Fibroblast of peridontal ligament (primary cell): ENCODE measurements at regions not wholly inside any gene's neighbourhood (a gene's known extent, or its start where the extent isn't known, plus 50 kb on each side); places are given as distances from the start of the nearest gene placed in this dataset.

Source experiments
- DNase-seq: peaks from one replicate; pipeline ENCODE4 v3.0.0-alpha.2; 2010; ENCODE audit errors: extremely low read depth

DNA sequence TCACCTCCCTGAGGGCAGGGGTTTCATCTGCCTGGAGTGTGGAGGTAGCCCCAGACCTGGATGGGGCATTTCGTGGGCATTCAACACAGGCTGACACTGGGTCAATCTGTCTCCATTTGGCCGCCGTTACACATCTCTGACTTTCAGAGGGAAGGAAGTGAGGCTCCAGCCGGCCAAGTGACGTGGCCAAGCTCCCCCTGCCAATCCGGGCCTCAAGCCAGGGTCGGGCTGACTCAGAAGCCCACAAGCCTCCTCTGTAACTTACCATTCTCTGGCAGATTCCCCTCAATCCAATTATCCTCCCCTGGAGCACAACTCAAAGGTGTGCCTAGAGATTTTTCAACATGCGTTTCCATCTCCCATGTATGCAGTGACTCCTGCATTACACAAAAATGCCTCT lies 227.6 kb downstream of the KLF13 start:
- peak; percentile 91 for DNase-seq

DNA sequence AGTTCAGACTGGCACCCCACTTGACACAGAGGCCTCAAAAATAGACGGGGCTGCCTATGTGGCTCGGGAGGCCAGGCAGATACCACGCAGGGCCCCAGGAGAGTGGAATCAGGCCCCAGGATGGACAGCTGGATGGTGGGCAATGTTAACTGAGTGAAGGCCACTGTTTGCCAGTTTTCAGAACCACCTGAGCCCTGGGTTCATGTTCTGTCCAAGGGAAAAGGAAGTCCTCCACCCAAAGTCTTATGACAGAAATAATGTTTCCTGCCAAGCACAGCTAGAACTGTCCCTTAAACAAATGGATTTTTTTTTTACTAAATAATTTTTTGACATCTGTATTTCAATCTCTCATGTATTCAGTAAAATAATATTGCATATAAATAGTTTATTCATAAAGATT lies 228.4 kb downstream of the KLF13 start:
- no peak for DNase-seq

DNA sequence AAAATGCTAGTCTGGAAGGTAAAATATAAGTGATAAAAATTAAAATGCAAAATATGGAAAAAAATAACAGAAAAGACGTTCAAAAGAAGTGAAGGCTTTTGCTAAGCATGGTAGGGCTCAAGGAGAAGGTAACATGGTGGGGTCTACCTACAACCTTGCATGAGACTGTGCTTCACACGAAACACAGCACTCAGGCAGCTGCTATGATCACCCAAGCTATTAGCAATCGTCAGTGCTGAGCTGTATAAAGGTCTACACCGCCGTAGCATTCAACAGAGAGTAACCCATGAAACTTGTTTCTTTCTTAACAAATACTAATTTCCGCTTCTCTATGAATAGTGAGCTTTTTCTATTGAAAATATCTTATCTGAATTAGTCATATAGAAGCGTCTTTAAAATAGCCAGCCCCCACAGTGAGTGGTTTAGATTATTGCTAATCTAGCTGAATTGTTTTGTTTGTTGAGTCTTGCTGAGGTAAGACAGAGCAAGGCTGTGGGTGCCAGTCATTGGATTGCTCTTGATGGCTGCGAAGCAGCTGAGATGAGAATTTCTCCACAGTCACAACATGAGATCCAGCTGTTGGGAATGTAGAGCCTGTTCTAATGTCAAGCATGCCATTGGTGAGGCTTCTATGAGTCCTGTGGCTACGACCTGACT lies 230.0 kb downstream of the KLF13 start:
- no peak for DNase-seq

DNA sequence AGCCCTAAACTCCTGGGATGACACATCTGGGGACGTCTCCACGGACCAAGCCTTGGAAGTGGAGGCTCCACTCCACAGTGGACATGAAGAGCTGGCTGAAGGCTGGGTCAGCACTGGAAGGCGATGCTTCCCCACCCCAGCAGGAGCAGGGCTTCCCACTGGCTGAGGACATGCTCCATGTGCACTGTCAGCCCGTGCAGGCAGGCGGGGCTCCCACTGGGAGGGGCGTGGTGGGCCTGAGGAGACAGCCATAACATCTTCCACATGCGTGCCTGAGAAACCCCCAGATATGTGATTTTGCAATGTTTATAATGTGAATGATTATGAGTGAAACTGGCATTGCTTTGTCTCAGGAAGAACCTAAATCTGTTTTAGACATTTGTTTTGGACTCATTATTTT lies 231.3 kb downstream of the KLF13 start:
- no peak for DNase-seq

DNA sequence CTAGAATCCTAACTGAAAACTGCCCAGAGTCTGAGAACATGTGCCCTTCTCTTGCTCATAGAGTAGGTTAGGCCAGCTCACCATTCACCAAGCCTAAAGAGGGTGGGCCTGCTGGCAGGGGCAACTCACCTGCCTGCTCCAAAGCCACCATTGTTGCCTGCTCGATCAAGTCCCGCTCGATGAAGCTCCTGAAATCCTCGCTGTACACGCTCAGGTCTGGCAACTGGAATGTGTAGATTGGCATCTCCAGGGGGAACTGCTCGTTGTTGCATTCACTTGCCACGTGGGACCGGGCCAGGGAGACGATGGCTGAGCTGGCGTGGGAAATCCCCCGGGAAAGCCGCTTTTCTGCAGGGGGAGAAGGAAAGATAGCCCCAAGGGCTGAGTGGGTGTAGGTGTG lies 232.2 kb downstream of the KLF13 start:
- no peak for DNase-seq

DNA sequence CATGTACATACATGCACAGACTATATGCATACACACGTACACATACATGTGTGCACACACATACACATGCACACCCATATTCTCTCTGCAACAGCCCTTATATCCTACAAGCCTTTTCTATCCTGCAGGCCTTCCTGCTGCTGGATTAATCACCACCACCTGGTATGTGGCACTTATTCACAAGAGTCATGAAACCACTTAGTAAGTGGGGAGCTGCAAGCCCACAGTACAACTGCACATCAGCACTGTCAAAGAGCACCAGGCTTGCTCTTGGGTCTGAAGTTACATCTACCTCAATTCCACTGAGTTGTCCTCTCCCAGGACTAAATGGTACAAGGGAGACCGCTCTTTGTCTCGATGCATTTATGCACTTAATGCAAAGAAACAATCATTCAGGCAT lies 233.2 kb downstream of the KLF13 start:
- DNase-seq = no peak

DNA sequence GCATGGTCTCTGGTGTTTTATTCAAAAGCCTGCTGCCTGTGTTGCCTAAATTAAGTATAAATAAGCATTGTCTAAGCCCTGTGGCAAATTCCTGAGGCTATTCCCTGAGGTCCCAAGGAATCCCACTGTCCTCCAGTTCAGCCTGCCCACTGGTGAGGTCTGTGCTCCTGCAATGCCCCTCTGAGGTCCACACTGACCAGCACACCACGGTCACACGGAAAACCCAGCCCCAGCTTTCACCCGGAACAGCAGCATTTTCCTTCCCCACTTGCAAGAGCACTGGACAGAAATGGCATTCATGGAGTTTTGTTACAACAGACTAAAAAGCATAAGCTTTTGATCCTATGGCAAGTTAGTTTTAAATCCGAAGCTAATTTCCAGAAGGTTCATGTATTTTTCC lies 234.0 kb downstream of the KLF13 start:
- no peak for DNase-seq

DNA sequence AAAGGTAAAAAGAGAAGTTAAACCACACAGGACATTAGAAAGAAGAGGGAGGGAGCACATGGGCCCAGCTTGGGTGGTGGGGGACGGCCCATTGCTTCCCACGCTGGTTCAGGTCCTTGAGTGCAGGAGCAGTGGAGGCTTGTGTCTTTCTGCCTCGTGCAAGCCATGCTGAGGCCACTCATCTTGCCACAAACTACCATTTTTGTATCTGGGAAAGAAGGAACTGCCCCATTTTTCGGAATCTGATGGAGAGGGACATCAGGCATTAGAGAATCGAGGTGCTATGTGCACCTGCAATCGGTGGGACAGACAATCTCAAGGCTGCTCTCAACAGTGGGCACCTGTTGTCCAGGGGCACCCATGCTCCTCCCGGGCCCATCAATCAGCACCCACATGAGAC lies 234.5 kb downstream of the KLF13 start:
- DNase-seq = no peak

DNA sequence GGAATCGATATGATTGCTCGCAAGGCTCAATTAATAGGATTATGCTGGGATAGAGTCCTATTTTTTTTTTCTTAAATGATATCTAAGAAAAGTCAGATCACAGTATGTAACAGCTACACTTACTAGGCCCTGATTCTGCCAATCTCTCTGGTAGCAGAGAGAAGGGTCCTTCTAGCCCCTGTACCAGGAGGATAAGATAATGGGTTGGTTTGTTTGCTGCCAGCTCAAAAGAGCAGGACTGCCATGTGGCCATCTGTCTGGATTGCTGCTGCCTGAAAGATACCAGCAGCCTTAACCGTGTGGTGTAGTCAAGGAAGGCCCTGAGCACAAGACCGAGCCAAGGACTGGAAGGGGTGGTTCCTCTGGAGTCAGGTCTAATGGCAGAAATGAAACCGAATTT lies 236.4 kb downstream of the KLF13 start:
- DNase-seq = no peak

DNA sequence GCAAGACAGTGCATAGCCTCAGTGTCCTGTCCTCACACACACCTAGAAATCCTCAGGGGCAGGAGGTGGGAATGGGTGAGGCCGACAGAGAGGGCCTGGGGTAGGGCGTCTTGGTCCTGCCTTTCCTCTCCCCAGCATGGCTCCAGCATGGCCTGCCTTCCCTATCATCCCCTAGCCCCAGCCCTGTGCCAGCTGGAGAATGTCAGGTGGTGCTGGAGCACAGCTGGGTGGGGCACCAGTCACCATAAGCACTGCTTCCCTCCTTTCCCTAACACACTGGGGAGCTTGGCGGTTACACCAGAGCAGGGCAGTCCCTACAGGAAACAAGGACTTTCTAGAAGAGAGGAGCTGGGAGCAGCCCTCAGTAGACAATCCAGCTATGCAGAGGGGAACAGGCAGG lies 236.8 kb downstream of the KLF13 start:
- DNase-seq = no peak

DNA sequence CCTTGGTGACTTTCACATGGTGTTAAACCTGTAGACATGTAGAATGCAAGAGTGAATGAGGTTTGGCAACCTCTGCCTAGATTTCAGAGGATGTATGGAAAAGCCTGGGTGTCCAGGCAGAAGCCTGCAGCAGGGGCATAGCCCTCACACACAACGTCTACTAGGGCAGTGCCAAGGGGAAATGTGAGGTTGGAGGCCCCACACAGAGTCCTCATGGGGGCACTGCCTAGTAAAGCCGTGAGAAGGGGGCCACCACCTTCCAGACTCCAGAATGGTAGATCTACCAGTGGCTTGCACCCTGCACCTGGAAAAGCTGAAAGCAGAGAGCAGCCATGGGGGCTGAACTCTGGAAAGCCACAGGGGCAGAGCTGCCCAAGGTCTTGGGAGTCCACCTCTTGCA lies 241.2 kb downstream of the KLF13 start:
- no peak for DNase-seq

DNA sequence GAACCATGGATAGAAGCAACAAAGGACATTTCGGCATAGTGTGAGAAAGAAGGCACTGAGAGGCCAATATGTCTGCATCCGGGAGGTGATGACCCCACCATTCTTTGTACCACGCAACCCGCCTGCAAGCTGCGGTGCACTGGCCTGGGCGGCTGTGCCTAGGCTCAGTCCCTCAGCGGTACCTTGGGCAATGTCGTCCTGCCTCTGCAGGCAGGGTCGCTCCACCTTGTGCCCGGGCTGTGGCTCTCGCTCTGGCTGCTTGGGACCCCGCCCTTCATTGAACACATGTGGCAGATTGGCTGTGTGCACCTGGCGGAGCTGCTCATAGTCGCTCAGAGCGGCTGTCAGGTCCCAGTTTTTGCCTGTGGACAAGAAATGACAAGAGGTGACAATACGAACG lies 243.2 kb downstream of the KLF13 start:
- no peak for DNase-seq

DNA sequence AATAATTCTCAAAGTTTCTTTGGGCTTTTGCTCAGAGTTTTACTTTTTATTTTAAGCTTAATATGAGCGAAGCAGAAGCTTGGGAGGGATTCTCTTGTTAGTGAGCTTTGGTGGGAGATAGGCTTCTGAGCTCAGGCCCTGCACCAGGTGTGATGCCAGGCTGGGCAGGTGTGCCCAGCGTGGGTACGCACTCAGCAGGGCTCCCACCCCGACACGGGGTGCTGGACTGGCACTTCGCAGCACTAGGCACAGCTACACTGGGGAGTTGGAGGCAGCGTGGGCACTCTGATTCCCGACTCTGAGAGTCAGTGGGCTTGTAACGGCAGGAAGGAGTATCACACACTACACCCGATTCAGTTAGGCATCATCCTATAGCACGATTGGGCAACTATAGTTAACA lies 244.0 kb downstream of the KLF13 start:
- no peak for DNase-seq

DNA sequence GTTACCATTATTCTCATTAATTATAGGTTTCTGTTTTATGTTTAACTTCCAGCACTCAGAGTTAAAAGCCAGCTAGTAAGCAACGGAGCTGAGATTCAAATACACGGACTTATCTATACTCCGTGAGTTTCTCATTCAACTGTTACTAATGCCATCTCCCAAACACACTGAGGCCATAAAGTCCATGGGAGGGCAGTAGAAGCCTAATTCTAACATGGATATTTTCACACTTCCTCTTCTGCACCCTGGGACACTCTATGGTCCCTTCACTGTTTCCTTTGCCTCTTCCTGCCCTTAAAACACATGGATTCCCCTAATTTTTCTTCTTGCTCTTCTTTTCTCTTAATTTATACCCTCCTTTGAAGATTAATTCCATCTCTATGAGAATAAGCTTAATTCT lies 245.0 kb downstream of the KLF13 start:
- no peak for DNase-seq

DNA sequence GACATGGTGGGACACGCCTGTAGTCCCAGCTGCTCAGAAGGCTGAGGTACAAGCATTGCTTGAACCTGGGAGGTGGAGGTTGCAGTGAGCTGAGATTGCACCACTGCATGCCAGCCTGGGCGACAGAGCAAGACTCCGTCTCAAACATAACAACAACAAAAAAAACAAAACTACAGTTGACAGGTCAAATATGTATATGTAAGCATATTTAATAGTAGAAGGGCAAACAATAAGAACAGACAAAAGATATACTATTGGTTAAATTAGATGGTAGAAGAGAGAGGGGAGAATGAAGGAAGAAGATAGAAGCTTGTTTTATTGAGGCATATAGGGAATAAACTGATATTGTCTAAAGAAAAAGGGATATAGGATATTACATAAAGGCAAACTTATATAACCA lies 247.1 kb downstream of the KLF13 start:
- DNase-seq = no peak

DNA sequence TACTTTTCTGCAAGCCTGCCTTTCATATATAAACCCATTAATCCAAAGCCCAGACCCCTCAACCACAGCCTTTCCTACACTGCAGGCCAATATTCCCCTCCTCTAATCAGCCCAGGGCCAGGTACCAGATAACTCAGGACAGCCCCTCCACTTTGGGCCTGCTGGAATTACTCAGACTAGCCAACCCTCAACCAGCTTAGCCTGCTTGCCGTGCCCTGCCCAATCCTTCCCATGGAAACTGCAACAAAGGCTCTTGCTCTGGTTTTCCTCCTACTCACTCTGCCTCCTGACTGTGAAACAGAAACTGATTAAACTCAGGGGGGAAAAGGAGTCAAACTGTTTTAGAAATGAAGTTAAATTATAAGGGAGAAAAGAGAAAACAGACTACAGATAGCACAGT lies 248.1 kb downstream of the KLF13 start:
- no peak for DNase-seq

DNA sequence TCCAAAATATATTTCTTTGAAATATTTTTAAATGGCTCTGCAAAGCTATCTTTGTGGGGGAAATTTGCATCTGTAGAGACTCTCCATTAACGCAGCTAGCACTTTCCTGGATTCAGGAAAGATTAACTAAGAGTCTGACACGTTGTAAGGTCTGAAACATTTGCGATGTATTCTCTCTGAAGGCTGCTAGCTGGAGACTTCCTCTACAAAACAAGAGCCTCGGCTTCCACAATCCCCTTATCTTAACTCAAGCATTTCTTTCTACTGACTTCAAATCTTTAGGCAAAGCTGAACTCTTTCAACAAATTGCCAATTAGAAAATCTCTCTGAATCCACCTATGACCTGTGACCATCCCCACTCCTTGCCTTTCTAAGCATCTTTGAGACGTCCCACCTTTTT lies 250.5 kb downstream of the KLF13 start:
- DNase-seq = no peak

DNA sequence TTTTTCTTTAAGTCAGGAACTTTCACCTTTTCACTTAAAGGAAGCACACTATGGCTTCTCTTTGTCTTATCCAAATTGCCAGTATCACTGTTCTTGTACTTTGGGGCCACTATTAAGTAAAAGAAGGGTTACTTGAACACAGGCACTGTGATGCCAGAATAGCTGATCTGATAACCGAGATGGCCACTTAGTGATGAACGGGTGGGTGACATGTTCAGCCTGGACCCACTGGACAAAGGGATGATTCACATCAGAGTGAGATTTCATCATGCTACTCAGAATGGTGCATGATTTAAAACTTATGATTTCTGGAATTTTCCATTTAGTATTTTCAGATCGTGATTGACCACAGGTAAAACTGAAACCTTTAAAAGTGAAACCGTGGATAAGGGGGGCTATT lies 252.6 kb downstream of the KLF13 start:
- no peak for DNase-seq

DNA sequence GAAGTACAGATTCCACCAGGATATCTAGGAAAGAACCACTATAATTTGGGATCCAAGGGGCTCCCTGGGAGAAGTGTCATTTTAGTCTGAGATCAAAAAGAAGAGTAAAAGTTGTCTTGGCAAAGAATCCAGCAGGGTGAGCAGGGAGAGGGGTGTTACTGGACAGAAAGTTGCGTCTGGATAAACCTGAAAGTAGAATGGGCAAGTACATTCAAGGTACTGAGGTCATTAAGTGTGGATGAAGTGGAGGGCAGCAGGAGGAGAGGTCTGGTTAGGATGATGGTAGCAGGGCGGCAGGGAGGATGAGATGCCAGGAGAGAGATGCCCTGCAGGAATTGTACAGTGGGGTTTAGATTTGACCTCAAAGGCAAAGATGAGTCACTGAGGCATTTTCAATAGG lies 253.3 kb downstream of the KLF13 start:
- no peak for DNase-seq

DNA sequence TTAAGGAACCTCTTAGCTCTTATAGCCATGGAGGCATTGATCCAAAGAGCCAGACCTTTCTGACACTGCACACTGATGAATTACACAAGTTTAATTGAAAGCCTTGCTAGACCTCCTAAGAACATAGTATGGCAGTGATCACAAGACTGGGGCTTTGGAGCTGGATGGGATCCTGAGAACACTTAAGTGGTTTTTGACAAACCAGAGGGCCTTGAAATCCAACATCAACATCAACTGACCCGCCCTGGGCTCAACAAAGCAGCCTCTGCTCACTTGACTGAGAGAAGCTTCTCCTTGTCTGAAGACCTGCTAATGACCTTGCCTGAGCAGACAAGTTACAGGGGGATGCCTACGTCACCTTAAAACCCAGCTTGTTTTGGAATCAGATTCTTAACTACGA lies 257.6 kb downstream of the KLF13 start:
- DNase-seq = no peak

DNA sequence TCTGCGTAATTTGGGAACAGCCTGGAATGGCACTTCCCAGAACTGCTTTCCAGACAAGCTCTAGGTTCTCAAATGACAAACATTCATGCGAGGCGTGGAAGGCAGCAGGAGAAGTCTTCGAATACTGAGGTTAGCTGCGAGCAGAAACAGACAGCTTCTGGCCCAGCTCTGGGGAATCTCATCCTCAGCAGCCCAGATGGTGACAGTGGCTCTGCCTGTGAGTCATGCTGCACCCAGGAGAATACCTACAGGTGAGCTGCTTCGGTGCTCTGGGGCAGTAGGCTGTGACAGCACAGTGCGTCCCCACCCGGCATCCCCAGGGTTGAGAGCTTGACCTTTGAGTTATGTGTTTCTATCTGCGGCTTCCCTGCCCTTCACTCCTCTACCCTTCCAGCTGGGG lies 258.6 kb downstream of the KLF13 start:
- no peak for DNase-seq

DNA sequence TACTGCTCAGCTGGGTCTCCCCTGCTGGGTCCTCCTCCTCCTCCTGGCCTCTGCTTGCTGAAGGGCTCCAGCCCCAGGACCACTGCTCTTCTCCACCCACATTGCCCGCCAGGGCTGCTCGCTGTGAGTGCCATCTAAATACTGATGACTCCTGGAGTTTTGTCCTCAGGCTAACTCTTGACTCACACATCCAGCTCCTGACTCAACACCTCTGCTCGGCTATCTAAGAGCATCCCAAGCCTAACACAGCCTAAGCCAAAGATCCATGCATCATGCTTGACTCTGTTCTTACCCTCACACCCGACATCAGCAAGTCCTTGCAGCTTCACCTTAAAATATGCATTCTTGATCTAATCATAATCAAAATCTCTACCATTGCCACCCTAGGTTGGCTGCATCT lies 260.2 kb downstream of the KLF13 start:
- DNase-seq = no peak

DNA sequence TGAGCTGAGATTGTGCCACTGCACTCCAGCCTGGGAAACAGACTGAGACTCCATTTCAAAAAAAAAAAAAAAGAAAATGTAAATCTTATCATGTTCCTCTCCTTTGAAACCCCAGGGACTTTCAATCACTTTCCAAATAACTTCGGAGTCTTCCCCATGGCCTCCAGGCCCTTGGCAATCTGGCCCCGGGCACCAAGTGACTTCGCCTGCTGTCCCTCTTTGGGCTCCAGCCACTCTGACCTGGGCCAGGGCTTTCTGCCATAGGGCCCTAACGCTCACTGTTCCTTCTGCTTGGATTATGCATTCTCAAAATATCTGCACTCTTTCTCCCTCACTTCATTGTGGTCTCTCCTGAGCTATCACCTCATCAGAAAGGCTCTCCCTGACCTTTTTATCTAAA lies 260.9 kb downstream of the KLF13 start:
- no peak for DNase-seq

DNA sequence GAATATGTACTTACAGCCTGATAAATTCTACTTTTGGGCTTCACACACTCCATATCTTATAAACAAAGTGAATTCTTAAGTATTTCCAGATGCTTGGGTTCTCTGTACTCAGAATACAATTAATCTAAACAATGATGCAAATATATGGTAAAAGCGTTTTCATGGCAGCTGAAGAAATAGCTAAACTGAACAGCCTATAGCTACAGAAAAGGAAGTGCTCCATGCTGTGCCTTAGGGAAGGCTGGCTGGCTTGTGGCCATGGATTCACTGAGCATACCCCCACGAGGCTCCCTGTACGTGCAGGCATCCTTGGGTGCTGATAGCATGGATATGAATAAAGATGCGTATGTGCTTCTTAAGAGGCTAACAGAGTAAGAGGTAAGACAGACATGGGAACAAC lies 264.0 kb downstream of the KLF13 start:
- peak; percentile 22 for DNase-seq

DNA sequence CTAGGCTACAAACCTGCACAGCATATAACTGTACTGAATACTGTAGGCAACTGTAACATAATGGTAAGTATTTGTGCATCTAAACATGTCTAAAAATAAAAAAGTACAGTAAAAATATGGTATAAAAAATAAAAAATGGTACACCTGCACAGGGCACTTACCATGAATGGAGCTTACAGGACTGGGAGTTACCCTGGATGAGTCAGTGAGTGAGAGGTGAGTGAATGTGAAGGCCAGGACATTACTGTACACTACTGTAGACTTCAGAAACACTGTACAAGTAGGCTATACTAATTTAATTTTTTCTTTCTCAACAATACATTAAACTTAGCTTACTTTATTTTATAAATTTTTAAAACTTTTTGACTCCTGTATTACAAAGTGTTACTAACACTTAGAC lies 265.3 kb downstream of the KLF13 start:
- DNase-seq = no peak
